Activated T-cell treated with anti-CD3 and anti-CD28 coated beads, Interleukin-2, amount 50 U/mL, for 1 hour (primary cell): ENCODE measurements at regions not wholly inside any gene's neighbourhood (a gene's known extent, or its start where the extent isn't known, plus 50 kb on each side); places are given as distances from the start of the nearest gene placed in this dataset.

Source experiments
- DNase-seq: peaks from one replicate; pipeline ENCODE4 v3.0.0-alpha.2; 2020

GRCh38 chr9:38312406-38312805 lies 80.1 kb upstream of the ALDH1B1 start:
- DNase-seq: no peak

GRCh38 chr9:38311382-38312270 lies 80.9 kb upstream of the ALDH1B1 start:
- no peak for DNase-seq

GRCh38 chr9:38309324-38310195 lies 82.9 kb upstream of the ALDH1B1 start:
- DNase-seq: no peak

- DNase-seq: no peak
Observed at GRCh38 chr9:38308136-38308535, 84.4 kb upstream of the ALDH1B1 start.

GRCh38 chr9:38306899-38307298 lies 85.6 kb upstream of the ALDH1B1 start:
- no peak for DNase-seq

- DNase-seq: no peak
Observed at GRCh38 chr9:38305582-38305981, 86.9 kb upstream of the ALDH1B1 start.

- no peak for DNase-seq
Observed at GRCh38 chr9:38301376-38302106, 91.0 kb upstream of the ALDH1B1 start.

GRCh38 chr9:38299856-38300255 lies 92.6 kb upstream of the ALDH1B1 start:
- DNase-seq: no peak

- DNase-seq: no peak
Observed at GRCh38 chr9:38298904-38299303, 93.6 kb upstream of the ALDH1B1 start.

GRCh38 chr9:38298503-38298902 lies 94.0 kb upstream of the ALDH1B1 start:
- no peak for DNase-seq

- no peak for DNase-seq
Observed at GRCh38 chr9:38296807-38297206, 95.7 kb upstream of the ALDH1B1 start.

- no peak for DNase-seq
Observed at GRCh38 chr9:38295764-38296163, 96.7 kb upstream of the ALDH1B1 start.

GRCh38 chr9:38294220-38294960 lies 98.1 kb upstream of the ALDH1B1 start:
- DNase-seq: no peak

GRCh38 chr9:38293022-38293421 lies 99.5 kb upstream of the ALDH1B1 start:
- no peak for DNase-seq

GRCh38 chr9:38292480-38292879 lies 100.0 kb upstream of the ALDH1B1 start:
- DNase-seq: no peak

GRCh38 chr9:38289866-38290245 lies 102.6 kb upstream of the ALDH1B1 start:
- no peak for DNase-seq

GRCh38 chr9:38289236-38289865 lies 103.2 kb upstream of the ALDH1B1 start:
- no peak for DNase-seq

- no peak for DNase-seq
Observed at GRCh38 chr9:38288502-38288901, 104.0 kb upstream of the ALDH1B1 start.

- DNase-seq: no peak
Observed at GRCh38 chr9:38287420-38287985, 105.0 kb upstream of the ALDH1B1 start.

- DNase-seq: no peak
Observed at GRCh38 chr9:38286766-38287165, 105.7 kb upstream of the ALDH1B1 start.

- no peak for DNase-seq
Observed at GRCh38 chr9:38286357-38286756, 106.1 kb upstream of the ALDH1B1 start.

GRCh38 chr9:38285236-38285635 lies 107.3 kb upstream of the ALDH1B1 start:
- no peak for DNase-seq
